GM12878 (cell line): ENCODE measurements at regions not wholly inside any gene's neighbourhood (a gene's known extent, or its start where the extent isn't known, plus 50 kb on each side); places are given as distances from the start of the nearest gene placed in this dataset.

ENCODE experiments used
- ATAC-seq: fragments of 200-7000 bp; cut with Tn5 transposase; 3 replicates; pipeline ENCODE4 v1.9.1; 2020; ENCODE audit warnings: mild to moderate bottlenecking, moderate library complexity
- BruUV-seq: library from RNA; stranded (reverse); fragments of 400-500 nt; replicated peaks from 2 replicates; lab custom pipeline; 2021; lab: Mats Ljungman, UMichigan
- CTCF ChIA-PET: fragments of 300-600 bp; sonication (Branson Sonifier 250); formaldehyde crosslinking; extraction: SDS; loops from one replicate; lab custom pipeline; 2021; ENCODE audit warnings: inconsistent platforms; lab: Yijun Ruan, JAX
- POLR2A ChIA-PET: fragments of 350-600 bp; formaldehyde crosslinking; extraction: SDS; loops from one replicate; lab custom pipeline; 2021; ENCODE audit warnings: inconsistent platforms; lab: Charles Lee
- RAD21 ChIA-PET: fragments of 300-600 bp; sonication (Branson Sonifier 250); formaldehyde crosslinking; loops from one replicate; lab custom pipeline; 2023; ENCODE audit warnings: antibody characterized with exemption; ENCODE audit not compliant: unreplicated experiment; lab: Charles Lee
- SMC1A ChIA-PET: fragments of 300-600 bp; sonication (Branson Sonifier 250); formaldehyde crosslinking; loops from one replicate; lab custom pipeline; 2023; ENCODE audit not compliant: unreplicated experiment, uncharacterized antibody; lab: Charles Lee
- DNase-seq: peaks from one replicate; pipeline ENCODE4 v3.0.0-alpha.2; 2011; ENCODE audit warnings: low read depth, low spot score
- FAIRE-seq: peaks from 3 replicates; lab custom pipeline; 2011; peaks lifted over from hg19 to GRCh38; lab: Jason Lieb, UNC
- H2AFZ ChIP-seq: 2 replicates; pipeline ENCODE4 v1.6.0; 2011; ENCODE audit warnings: low read depth, low read length, control low read depth; ENCODE audit not compliant: control insufficient read depth
- H3K27ac ChIP-seq: 2 replicates; pipeline ENCODE4 v1.5.1; 2011; ENCODE audit warnings: control low read depth; ENCODE audit not compliant: control insufficient read depth, insufficient read depth
- H3K27me3 ChIP-seq, 2 experiments: replicated peaks in 1 of 2; 2 replicates each; pipeline versions ENCODE4 v1.6.0 to v1.6.1; 2011; ENCODE audit warnings: low read length in 1 of 2; ENCODE audit not compliant: control insufficient read depth in 2 of 2, insufficient read depth in 2 of 2
- H3K36me3 ChIP-seq, 2 experiments: 2 replicates each; pipeline ENCODE4 v1.5.1; 2011; ENCODE audit warnings: low read length in 1 of 2; ENCODE audit not compliant: control insufficient read depth in 2 of 2, insufficient read depth in 2 of 2
- H3K4me1 ChIP-seq: 2 replicates; pipeline ENCODE4 v1.6.1; 2011; ENCODE audit warnings: mild to moderate bottlenecking, low read length, moderate library complexity, mixed read lengths; ENCODE audit not compliant: control insufficient read depth, insufficient read depth
- H3K4me2 ChIP-seq: 2 replicates; pipeline ENCODE4 v1.6.0; 2011; ENCODE audit warnings: control low read depth; ENCODE audit not compliant: control insufficient read depth, insufficient read depth
- H3K4me3 ChIP-seq: fragments of 200-600 bp; sonication (generic); 2 replicates; pipeline ENCODE4 v1.5.1; 2016
- H3K79me2 ChIP-seq: 2 replicates; pipeline ENCODE4 v1.6.0; 2011; ENCODE audit warnings: low read length; ENCODE audit not compliant: control insufficient read depth, insufficient read depth
- H3K9ac ChIP-seq: 2 replicates; pipeline ENCODE4 v1.8.0; 2011; ENCODE audit warnings: low read length, control low read depth, mixed read lengths; ENCODE audit not compliant: control insufficient read depth, insufficient read depth
- H3K9me3 ChIP-seq: replicated peaks from 3 replicates; pipeline ENCODE4 v1.5.1; 2011; ENCODE audit warnings: mild to moderate bottlenecking, low read length; ENCODE audit not compliant: control insufficient read depth, insufficient read depth
- H4K20me1 ChIP-seq: 2 replicates; pipeline ENCODE4 v1.6.0; 2011; ENCODE audit not compliant: control insufficient read depth, insufficient read depth
- ATF7 ChIP-seq: fragments of 450-650 bp; IDR thresholded peaks from 2 replicates; pipeline ENCODE4 v1.6.1; 2016; ENCODE audit warnings: low read depth, mild to moderate bottlenecking
- BACH1 ChIP-seq: fragments of 450-650 bp; IDR thresholded peaks from 2 replicates; pipeline ENCODE4 v1.6.1; 2017; ENCODE audit warnings: mild to moderate bottlenecking, borderline replicate concordance
- BRCA1 ChIP-seq: IDR thresholded peaks from 2 replicates; pipeline ENCODE4 v1.6.1; 2011; ENCODE audit warnings: low read depth, low read length, improper control_type of control experiment
- CTCF ChIP-seq, 3 experiments: IDR thresholded peaks in 2 of 3; conservative IDR thresholded peaks in 1 of 3; 2 replicates each; pipeline ENCODE4 v1.5.1; 2011; ENCODE audit warnings: low read depth in 3 of 3, low read length in 3 of 3, mild to moderate bottlenecking in 3 of 3, control low read depth in 2 of 3, moderate library complexity in 2 of 3, inconsistent platforms in 1 of 3, mixed read lengths in 1 of 3; ENCODE audit not compliant: control insufficient read depth in 2 of 3, insufficient read depth in 1 of 3; ENCODE audit errors: extremely low read depth in 1 of 3
- DPF2 ChIP-seq: fragments of 450-650 bp; IDR thresholded peaks from 2 replicates; pipeline ENCODE4 v1.6.1; 2017; ENCODE audit warnings: mild to moderate bottlenecking
- GATAD2B ChIP-seq: fragments of 450-650 bp; conservative IDR thresholded peaks from 2 replicates; pipeline ENCODE4 v1.6.1; 2017; ENCODE audit warnings: low read depth, mild to moderate bottlenecking, moderate library complexity
- HCFC1 ChIP-seq: fragments of 150-350 bp; IDR thresholded peaks from 2 replicates; pipeline ENCODE4 v1.6.1; 2014; ENCODE audit warnings: low read length
- HDAC2 ChIP-seq: fragments of 200-600 bp; sonication (generic); IDR thresholded peaks from 2 replicates; pipeline ENCODE4 v1.6.1; 2017
- KLF5 ChIP-seq: fragments of 450-650 bp; IDR thresholded peaks from 2 replicates; pipeline ENCODE4 v1.6.1; 2014; ENCODE audit warnings: mild to moderate bottlenecking; ENCODE audit not compliant: partially characterized antibody
- MTA2 ChIP-seq: fragments of 450-650 bp; IDR thresholded peaks from 2 replicates; pipeline ENCODE4 v1.6.1; 2016; ENCODE audit warnings: low read depth, mild to moderate bottlenecking, moderate library complexity
- NRF1 ChIP-seq: conservative IDR thresholded peaks from 2 replicates; pipeline ENCODE4 v1.6.1; 2011; ENCODE audit warnings: mild to moderate bottlenecking, low read depth, low read length, improper control_type of control experiment
- SRF ChIP-seq, 2 experiments: IDR thresholded peaks; 2 replicates each; pipeline ENCODE4 v1.6.1; 2011; ENCODE audit warnings: low read depth in 2 of 2, low read length in 2 of 2, mild to moderate bottlenecking in 1 of 2, moderate library complexity in 1 of 2
- STAT3 ChIP-seq: IDR thresholded peaks from 2 replicates; pipeline ENCODE4 v1.6.1; 2011; ENCODE audit warnings: low read depth, low read length, improper control_type of control experiment
- WGBS: methylation state at CpG from one replicate; pipeline ENCODE4 v1.1.6; 2016; ENCODE audit warnings: low lambda C conversion rate; ENCODE audit not compliant: insufficient replicate concordance, insufficient coverage; ENCODE audit errors: missing lambda C conversion rate; 5-methylcytosine and 5-hydroxymethylcytosine counted together
- in situ Hi-C: fragments of 300-500 bp; cut with MboI; formaldehyde crosslinking; loops from 9 replicates; pipeline ENCODE4 v1.14.3; 2018; ENCODE audit warnings: mixed read lengths
- intact Hi-C: fragments of 100-400 bp; cut with micrococcal nuclease; formaldehyde crosslinking; loops from one replicate; pipeline ENCODE4 v1.14.2; 2022; ENCODE audit not compliant: unreplicated experiment
- TF ChIP-seq, protein P1 (sequence below): fragments of 450-650 bp; IDR thresholded peaks from 2 replicates; pipeline ENCODE4 v1.6.1; 2017; ENCODE audit warnings: mild to moderate bottlenecking, moderate library complexity
- TF ChIP-seq, protein P2 (sequence below): fragments of 450-650 bp; IDR thresholded peaks from 2 replicates; pipeline ENCODE4 v1.6.1; 2018; ENCODE audit warnings: mild to moderate bottlenecking, low read depth, moderate library complexity; ENCODE audit not compliant: partially characterized antibody

DNA sequence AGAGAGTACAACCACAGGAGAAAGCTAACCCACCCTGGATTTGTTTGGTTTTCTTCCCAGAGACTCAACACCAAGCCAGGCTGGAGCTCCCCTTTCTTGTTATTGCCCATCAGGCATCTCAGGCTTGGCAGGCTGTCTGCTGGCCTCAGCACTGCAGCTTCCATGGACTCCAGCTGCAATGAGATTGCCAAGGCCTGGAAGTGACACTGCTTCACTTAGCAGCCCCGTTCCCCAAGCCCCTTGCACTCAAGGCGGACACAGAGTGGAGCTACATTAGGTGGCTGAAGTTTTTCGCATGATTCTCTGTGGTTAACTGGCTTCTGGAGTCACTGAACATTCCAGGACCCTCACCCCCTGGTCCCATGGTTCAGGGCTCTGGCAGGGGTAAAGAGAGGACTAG is 163.1 kb upstream of the GDF10 start:
- H3K4me3 ChIP-seq: no peak overlapping the region
- no peaks in the 10 kb centered on the region for H3K79me2 ChIP-seq
- RAD21 ChIA-PET: no interaction called here
- ATAC-seq (no peak), FAIRE-seq (no peak), DNase-seq (no peak)
- no peaks in the 10 kb centered on the region for H3K9me3 ChIP-seq
- in situ Hi-C loops: no loop called here
- H3K27me3 ChIP-seq: no peaks in the 10 kb centered on the region; a peak in 1 of 4 replicates
- no peaks in the 10 kb centered on the region for H3K36me3 ChIP-seq
- SMC1A ChIA-PET: interaction anchor here (0.9 to 1.6 kb wide), 2 partner anchors 11 to 55 kb away, joined by 3 read pairs; no protein-coding TSS in a partner anchor
- WGBS: 0% methylated on average over 3 of the region's 3 CpGs
- no peaks in the 10 kb centered on the region for H3K4me1 ChIP-seq
- CTCF ChIA-PET: interaction anchor here (1.1 kb wide), 1 partner anchor 42 kb away, joined by 3 read pairs; no protein-coding TSS in a partner anchor
- no peak overlapping the region for H3K9ac ChIP-seq
- intact Hi-C loops: no loop called here
- no peaks in the 10 kb centered on the region for H4K20me1 ChIP-seq
- H3K27ac ChIP-seq: no peak overlapping the region
- no TSS peak for BruUV-seq
- H3K4me2 ChIP-seq: no peak overlapping the region
- H2AFZ ChIP-seq: no peak overlapping the region
- POLR2A ChIA-PET: no interaction called here
- TF ChIP-seq BACH1: no peak
- TF ChIP-seq MTA2: no peak
- no peak for TF ChIP-seq NRF1
- TF ChIP-seq SRF (IDR thresholded peaks at IDR 0.05; ENCODE audit: low read depth in 2 of 2, low read length in 2 of 2): no peak
- TF ChIP-seq KLF5: no peak
- TF ChIP-seq HDAC2: no peak
- no peak for TF ChIP-seq HCFC1
- TF ChIP-seq, protein P1, sequence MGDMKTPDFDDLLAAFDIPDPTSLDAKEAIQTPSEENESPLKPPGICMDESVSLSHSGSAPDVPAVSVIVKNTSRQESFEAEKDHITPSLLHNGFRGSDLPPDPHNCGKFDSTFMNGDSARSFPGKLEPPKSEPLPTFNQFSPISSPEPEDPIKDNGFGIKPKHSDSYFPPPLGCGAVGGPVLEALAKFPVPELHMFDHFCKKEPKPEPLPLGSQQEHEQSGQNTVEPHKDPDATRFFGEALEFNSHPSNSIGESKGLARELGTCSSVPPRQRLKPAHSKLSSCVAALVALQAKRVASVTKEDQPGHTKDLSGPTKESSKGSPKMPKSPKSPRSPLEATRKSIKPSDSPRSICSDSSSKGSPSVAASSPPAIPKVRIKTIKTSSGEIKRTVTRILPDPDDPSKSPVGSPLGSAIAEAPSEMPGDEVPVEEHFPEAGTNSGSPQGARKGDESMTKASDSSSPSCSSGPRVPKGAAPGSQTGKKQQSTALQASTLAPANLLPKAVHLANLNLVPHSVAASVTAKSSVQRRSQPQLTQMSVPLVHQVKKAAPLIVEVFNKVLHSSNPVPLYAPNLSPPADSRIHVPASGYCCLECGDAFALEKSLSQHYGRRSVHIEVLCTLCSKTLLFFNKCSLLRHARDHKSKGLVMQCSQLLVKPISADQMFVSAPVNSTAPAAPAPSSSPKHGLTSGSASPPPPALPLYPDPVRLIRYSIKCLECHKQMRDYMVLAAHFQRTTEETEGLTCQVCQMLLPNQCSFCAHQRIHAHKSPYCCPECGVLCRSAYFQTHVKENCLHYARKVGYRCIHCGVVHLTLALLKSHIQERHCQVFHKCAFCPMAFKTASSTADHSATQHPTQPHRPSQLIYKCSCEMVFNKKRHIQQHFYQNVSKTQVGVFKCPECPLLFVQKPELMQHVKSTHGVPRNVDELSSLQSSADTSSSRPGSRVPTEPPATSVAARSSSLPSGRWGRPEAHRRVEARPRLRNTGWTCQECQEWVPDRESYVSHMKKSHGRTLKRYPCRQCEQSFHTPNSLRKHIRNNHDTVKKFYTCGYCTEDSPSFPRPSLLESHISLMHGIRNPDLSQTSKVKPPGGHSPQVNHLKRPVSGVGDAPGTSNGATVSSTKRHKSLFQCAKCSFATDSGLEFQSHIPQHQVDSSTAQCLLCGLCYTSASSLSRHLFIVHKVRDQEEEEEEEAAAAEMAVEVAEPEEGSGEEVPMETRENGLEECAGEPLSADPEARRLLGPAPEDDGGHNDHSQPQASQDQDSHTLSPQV: no peak
- TF ChIP-seq DPF2: no peak
- no peak for TF ChIP-seq CTCF (IDR thresholded peaks at IDR 0.05 in 2 of 3, conservative IDR thresholded peaks at IDR 0.05 in 1 of 3; ENCODE audit: control insufficient read depth in 2 of 3, extremely low read depth in 1 of 3, insufficient read depth in 1 of 3, low read depth in 3 of 3, low read length in 3 of 3)
- no peak for TF ChIP-seq GATAD2B
- TF ChIP-seq, protein P2, sequence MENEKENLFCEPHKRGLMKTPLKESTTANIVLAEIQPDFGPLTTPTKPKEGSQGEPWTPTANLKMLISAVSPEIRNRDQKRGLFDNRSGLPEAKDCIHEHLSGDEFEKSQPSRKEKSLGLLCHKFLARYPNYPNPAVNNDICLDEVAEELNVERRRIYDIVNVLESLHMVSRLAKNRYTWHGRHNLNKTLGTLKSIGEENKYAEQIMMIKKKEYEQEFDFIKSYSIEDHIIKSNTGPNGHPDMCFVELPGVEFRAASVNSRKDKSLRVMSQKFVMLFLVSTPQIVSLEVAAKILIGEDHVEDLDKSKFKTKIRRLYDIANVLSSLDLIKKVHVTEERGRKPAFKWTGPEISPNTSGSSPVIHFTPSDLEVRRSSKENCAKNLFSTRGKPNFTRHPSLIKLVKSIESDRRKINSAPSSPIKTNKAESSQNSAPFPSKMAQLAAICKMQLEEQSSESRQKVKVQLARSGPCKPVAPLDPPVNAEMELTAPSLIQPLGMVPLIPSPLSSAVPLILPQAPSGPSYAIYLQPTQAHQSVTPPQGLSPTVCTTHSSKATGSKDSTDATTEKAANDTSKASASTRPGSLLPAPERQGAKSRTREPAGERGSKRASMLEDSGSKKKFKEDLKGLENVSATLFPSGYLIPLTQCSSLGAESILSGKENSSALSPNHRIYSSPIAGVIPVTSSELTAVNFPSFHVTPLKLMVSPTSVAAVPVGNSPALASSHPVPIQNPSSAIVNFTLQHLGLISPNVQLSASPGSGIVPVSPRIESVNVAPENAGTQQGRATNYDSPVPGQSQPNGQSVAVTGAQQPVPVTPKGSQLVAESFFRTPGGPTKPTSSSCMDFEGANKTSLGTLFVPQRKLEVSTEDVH: no peak
- no peak for TF ChIP-seq BRCA1
- TF ChIP-seq STAT3: no peak
- TF ChIP-seq ATF7: no peak
